SK-N-SH (cell line): ENCODE measurements at regions not wholly inside any gene's neighbourhood (a gene's known extent, or its start where the extent isn't known, plus 50 kb on each side); places are given as distances from the start of the nearest gene placed in this dataset.

ENCODE experiments used
- CTCF ChIA-PET: fragments of 300-600, 350-600 bp; formaldehyde crosslinking; extraction: SDS; loops from one replicate; lab custom pipeline; 2021; lab: Yijun Ruan, JAX
- POLR2A ChIA-PET: fragments of 350-600 bp; sonication (Branson Sonifier 250); formaldehyde crosslinking; extraction: SDS; loops from one replicate; lab custom pipeline; 2020; ENCODE audit warnings: antibody characterized with exemption, inconsistent platforms; lab: Yijun Ruan, JAX
- DNase-seq: peaks from one replicate; pipeline ENCODE4 v3.0.0; 2012
- H2AFZ ChIP-seq: fragments of 200-600 bp; sonication (generic); 2 replicates; pipeline ENCODE4 v1.8.1; 2016; ENCODE audit warnings: antibody characterized with exemption, mild to moderate bottlenecking, low read depth
- H3F3A ChIP-seq: fragments of 200-600 bp; sonication (generic); replicated peaks from 2 replicates; pipeline ENCODE3; 2016; ENCODE audit warnings: antibody characterized with exemption, mild to moderate bottlenecking; ENCODE audit not compliant: insufficient read depth
- H3K27ac ChIP-seq, 2 experiments: fragments of 200-500 bp in 1 of 2; fragments of 200-600 bp in 1 of 2; sonication (Bioruptor generic) in 1 of 2; sonication (generic), shearing (Covaris generic) in 1 of 2; 2 replicates each; pipeline versions ENCODE4 v1.5.1 to v1.6.1; 2014 to 2016; ENCODE audit warnings: low read depth in 2 of 2, inconsistent platforms in 1 of 2, low read length in 1 of 2, mild to moderate bottlenecking in 1 of 2, mixed read lengths in 1 of 2
- H3K27me3 ChIP-seq: fragments of 200-600 bp; sonication (generic), shearing (Covaris generic); 2 replicates; pipeline ENCODE4 v1.6.1; 2016; ENCODE audit warnings: mixed run types; ENCODE audit not compliant: insufficient read depth
- H3K36me3 ChIP-seq, 2 experiments: fragments of 200-500 bp in 1 of 2; fragments of 200-600 bp in 1 of 2; sonication (Bioruptor generic) in 1 of 2; sonication (generic) in 1 of 2; replicated peaks in 1 of 2; 2 replicates each; pipeline versions ENCODE3 to v1.5.1; 2014 to 2016; ENCODE audit warnings: low read length in 1 of 2, mild to moderate bottlenecking in 1 of 2; ENCODE audit not compliant: insufficient read depth in 2 of 2, control insufficient read depth in 1 of 2
- H3K4me1 ChIP-seq, 2 experiments: fragments of 200-500 bp in 1 of 2; fragments of 200-600 bp in 1 of 2; sonication (Bioruptor generic) in 1 of 2; sonication (generic), shearing (Covaris generic) in 1 of 2; 2 replicates each; pipeline versions ENCODE4 v1.5.1 to v1.6.1; 2014 to 2016; ENCODE audit warnings: low read depth in 1 of 2, low read length in 1 of 2, mixed run types in 1 of 2; ENCODE audit not compliant: insufficient read depth in 2 of 2, control insufficient read depth in 1 of 2
- H3K4me2 ChIP-seq: fragments of 200-600 bp; sonication (generic), shearing (Covaris generic); 2 replicates; pipeline ENCODE4 v1.6.1; 2017; ENCODE audit warnings: mixed run types
- H3K4me3 ChIP-seq, 2 experiments: fragments of 200-500 bp in 1 of 2; fragments of 200-600 bp in 1 of 2; sonication (Bioruptor generic) in 1 of 2; sonication (generic), shearing (Covaris generic) in 1 of 2; 2 replicates each; pipeline versions ENCODE4 v1.5.1 to v1.8.1; 2014 to 2016; ENCODE audit warnings: low read depth in 2 of 2, inconsistent platforms in 1 of 2, low read length in 1 of 2, mild to moderate bottlenecking in 1 of 2, mixed read lengths in 1 of 2, moderate library complexity in 1 of 2
- H3K79me2 ChIP-seq: fragments of 200-600 bp; sonication (generic); 2 replicates; pipeline ENCODE4 v1.8.1; 2017; ENCODE audit warnings: mild to moderate bottlenecking; ENCODE audit not compliant: insufficient read depth
- H3K9ac ChIP-seq: fragments of 200-600 bp; sonication (generic); 2 replicates; pipeline ENCODE4 v1.6.1; 2017; ENCODE audit warnings: mixed run types
- H3K9me2 ChIP-seq: fragments of 200-600 bp; sonication (generic); 2 replicates; pipeline ENCODE4 v1.6.1; 2017; ENCODE audit warnings: mixed run types
- H3K9me3 ChIP-seq: fragments of 200-600 bp; sonication (generic); 2 replicates; pipeline ENCODE4 v1.6.1; 2017; ENCODE audit warnings: mixed run types, mild to moderate bottlenecking, moderate library complexity
- H4K20me1 ChIP-seq: fragments of 200-600 bp; sonication (generic); 2 replicates; pipeline ENCODE4 v1.6.1; 2017; ENCODE audit warnings: mild to moderate bottlenecking, mixed run types; ENCODE audit not compliant: insufficient read depth
- CTCF ChIP-seq: fragments of 200-600 bp; sonication (generic); IDR thresholded peaks from 2 replicates; pipeline ENCODE4 v1.6.1; 2017; ENCODE audit warnings: antibody characterized with exemption, mild to moderate bottlenecking, moderate library complexity
- FOSL2 ChIP-seq: IDR thresholded peaks from 2 replicates; pipeline ENCODE4 v1.4.0; 2012; ENCODE audit warnings: low read depth, mild to moderate bottlenecking, moderate library complexity, borderline replicate concordance
- FOXJ3 ChIP-seq: sonication (generic); formaldehyde crosslinking; IDR thresholded peaks from 2 replicates; pipeline ENCODE4 v1.5.1; 2020; ENCODE audit warnings: mild to moderate bottlenecking, missing genetic modification reagents
- FOXM1 ChIP-seq: IDR thresholded peaks from 2 replicates; pipeline ENCODE4 v1.4.0; 2012; ENCODE audit warnings: low read depth, mild to moderate bottlenecking
- GABPA ChIP-seq: IDR thresholded peaks from 2 replicates; pipeline ENCODE4 v1.4.0; 2012; ENCODE audit warnings: low read depth, mild to moderate bottlenecking
- GATA2 ChIP-seq: sonication (generic); formaldehyde crosslinking; IDR thresholded peaks from 2 replicates; pipeline ENCODE4 v1.5.0; 2020; ENCODE audit warnings: mild to moderate bottlenecking, missing genetic modification reagents
- IRF3 ChIP-seq: fragments of 150-350 bp; IDR thresholded peaks from 2 replicates; pipeline ENCODE4 v1.6.1; 2016; ENCODE audit warnings: mild to moderate bottlenecking, low read depth, low read length
- MAX ChIP-seq: IDR thresholded peaks from 2 replicates; pipeline ENCODE4 v1.4.0; 2012; ENCODE audit warnings: low read depth
- MEF2A ChIP-seq: IDR thresholded peaks from 2 replicates; pipeline ENCODE4 v1.4.0; 2012; ENCODE audit warnings: low read depth, borderline replicate concordance
- MXI1 ChIP-seq: IDR thresholded peaks from 2 replicates; pipeline ENCODE4 v1.6.1; 2012; ENCODE audit warnings: mild to moderate bottlenecking, low read depth, low read length, improper control_type of control experiment
- NFIC ChIP-seq: IDR thresholded peaks from 2 replicates; pipeline ENCODE4 v1.4.0; 2012; ENCODE audit warnings: borderline replicate concordance
- NRF1 ChIP-seq: IDR thresholded peaks from 2 replicates; pipeline ENCODE4 v1.6.1; 2012; ENCODE audit warnings: low read depth, mild to moderate bottlenecking, low read length
- PBX3 ChIP-seq: IDR thresholded peaks from 2 replicates; pipeline ENCODE4; 2012
- POLR2AphosphoS5 ChIP-seq: IDR thresholded peaks from 2 replicates; pipeline ENCODE4 v1.6.1; 2012; ENCODE audit warnings: low read depth, low read length
- RAD21 ChIP-seq: IDR thresholded peaks from 2 replicates; pipeline ENCODE4 v1.6.1; 2012; ENCODE audit warnings: mild to moderate bottlenecking, low read length
- RCOR1 ChIP-seq: fragments of 150-350 bp; IDR thresholded peaks from 2 replicates; pipeline ENCODE4 v1.6.1; 2017; ENCODE audit warnings: antibody characterized with exemption, low read length
- RXRA ChIP-seq: IDR thresholded peaks from 2 replicates; pipeline ENCODE4 v1.4.0; 2012; ENCODE audit warnings: low read depth, mild to moderate bottlenecking, borderline replicate concordance
- SIN3A ChIP-seq: IDR thresholded peaks from 2 replicates; pipeline ENCODE4 v1.6.1; 2012; ENCODE audit warnings: low read depth, mild to moderate bottlenecking, low read length, moderate library complexity, borderline replicate concordance
- SMC3 ChIP-seq: IDR thresholded peaks from 2 replicates; pipeline ENCODE4 v1.6.1; 2012; ENCODE audit warnings: low read depth, low read length, improper control_type of control experiment
- TAF1 ChIP-seq: IDR thresholded peaks from 2 replicates; pipeline ENCODE4 v1.6.1; 2012; ENCODE audit warnings: low read depth, mild to moderate bottlenecking, low read length, moderate library complexity, borderline replicate concordance
- TCF12 ChIP-seq: IDR thresholded peaks from 2 replicates; pipeline ENCODE4 v1.4.0; 2012
- USF1 ChIP-seq: IDR thresholded peaks from 2 replicates; pipeline ENCODE4 v1.4.0; 2012; ENCODE audit warnings: low read depth, borderline replicate concordance
- WGBS: methylation state at CpG from one replicate; pipeline ENCODE4 v1.1.6; 2017; ENCODE audit warnings: low lambda C conversion rate; 5-methylcytosine and 5-hydroxymethylcytosine counted together
- TF ChIP-seq, protein P1 (sequence below): fragments of 150-350 bp; IDR thresholded peaks from 2 replicates; pipeline ENCODE4 v1.6.1; 2017; ENCODE audit warnings: antibody characterized with exemption, low read length, low read depth, borderline replicate concordance

- Histone ChIP-seq H3K36me3 (no peaks in the 10 kb centered on the region), H3K9me2 (no peaks in the 10 kb centered on the region), H3K4me3 (no peak overlapping the region), H3K9ac (no peak overlapping the region), H3F3A (no peaks in the 10 kb centered on the region), H3K27ac (no peak overlapping the region), H4K20me1 (no peaks in the 10 kb centered on the region), H3K27me3 (peaks cover 5% of the 10 kb centered on the region; the same call in 1 of the 2 replicates), H3K79me2 (no peaks in the 10 kb centered on the region), H3K4me2 (no peak overlapping the region), H3K4me1 (no peaks in the 10 kb centered on the region), H3K9me3 (no peaks in the 10 kb centered on the region), H2AFZ (no peak overlapping the region)
- TF ChIP-seq, protein P1, sequence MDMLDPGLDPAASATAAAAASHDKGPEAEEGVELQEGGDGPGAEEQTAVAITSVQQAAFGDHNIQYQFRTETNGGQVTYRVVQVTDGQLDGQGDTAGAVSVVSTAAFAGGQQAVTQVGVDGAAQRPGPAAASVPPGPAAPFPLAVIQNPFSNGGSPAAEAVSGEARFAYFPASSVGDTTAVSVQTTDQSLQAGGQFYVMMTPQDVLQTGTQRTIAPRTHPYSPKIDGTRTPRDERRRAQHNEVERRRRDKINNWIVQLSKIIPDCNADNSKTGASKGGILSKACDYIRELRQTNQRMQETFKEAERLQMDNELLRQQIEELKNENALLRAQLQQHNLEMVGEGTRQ = no peak
- TF ChIP-seq RAD21 (peak; percentile 38), MEF2A (no peak), CTCF (peak; percentile 51), GABPA (no peak), SMC3 (peak; percentile 50), NRF1 (no peak)
- DNase-seq = peak; percentile 8
- ChIA-PET POLR2A (no interaction called here), CTCF (interaction anchor here (1.0 to 1.9 kb wide), 3 partner anchors 65 to 73 kb away, joined by 3 to 13 read pairs (median 5); no protein-coding TSS in a partner anchor)
- 32% methylated on average over 5 of the region's 5 CpGs for WGBS
Observed at GRCh38 chr5:132134384-132134783, 60.8 kb downstream of the CSF2 start.

GRCh38 chr5:132136906-132137305 lies 63.3 kb downstream of the CSF2 start:
- Histone ChIP-seq H3K4me2 (no peak overlapping the region), H3K79me2 (no peaks in the 10 kb centered on the region), H3K4me3 (no peak overlapping the region), H3K27me3 (peaks cover 5% of the 10 kb centered on the region; the same call in 1 of the 2 replicates), H3K4me1 (no peaks in the 10 kb centered on the region), H2AFZ (no peak overlapping the region), H3K9me3 (peaks cover 3% of the 10 kb centered on the region; the same call in 1 of the 2 replicates), H3K36me3 (no peaks in the 10 kb centered on the region), H4K20me1 (no peaks in the 10 kb centered on the region), H3K27ac (no peak overlapping the region), H3F3A (no peaks in the 10 kb centered on the region), H3K9me2 (no peaks in the 10 kb centered on the region), H3K9ac (no peak overlapping the region)
- POLR2A ChIA-PET = no interaction called here
- WGBS = 30% methylated on average over 2 of the region's 2 CpGs
- DNase-seq = no peak
- CTCF ChIA-PET = interaction anchor here (1.7 kb wide), 1 partner anchor 71 kb away, joined by 6 read pairs; no protein-coding TSS in a partner anchor
- TF ChIP-seq FOXM1 (0 out of 2 replicates have a peak, but pooled peaks have one; percentile 38), NFIC (peak; percentile 95), TAF1 (no peak), RCOR1 (no peak), SIN3A (no peak), MAX (0 out of 2 replicates have a peak, but pooled peaks have one; percentile 23), POLR2AphosphoS5 (peak; percentile 22; the same call in 1 of the 2 replicates), SMC3 (no peak), GABPA (no peak), GATA2 (no peak), MXI1 (no peak), FOXJ3 (CRISPR knock-in tag) (no peak), TCF12 (peak; percentile 93), IRF3 (no peak), RXRA (no peak), NRF1 (no peak), FOSL2 (peak; percentile 62; the same call in 1 of the 2 replicates), PBX3 (peak; percentile 71), USF1 (no peak)
